PC-3 (cell line): ENCODE measurements at regions not wholly inside any gene's neighbourhood (a gene's known extent, or its start where the extent isn't known, plus 50 kb on each side); places are given as distances from the start of the nearest gene placed in this dataset.

Source experiments
- ATAC-seq: fragments of 200-7000 bp; cut with Tn5 transposase; 2 replicates; pipeline ENCODE4 v1.9.1; 2020; ENCODE audit warnings: mild to moderate bottlenecking, moderate library complexity
- BruUV-seq: library from RNA; stranded (reverse); fragments of 400-500 nt; replicated peaks from 2 replicates; lab custom pipeline; 2021; lab: Mats Ljungman, UMichigan
- CTCF ChIA-PET: fragments of 300-600 bp; sonication (Branson Sonifier 250); formaldehyde crosslinking; loops from one replicate; lab custom pipeline; 2022; ENCODE audit warnings: antibody characterized with exemption; lab: Charles Lee
- POLR2A ChIA-PET: fragments of 300-600 bp; sonication (Branson Sonifier 250); formaldehyde crosslinking; loops from one replicate; lab custom pipeline; 2022; ENCODE audit warnings: antibody characterized with exemption; ENCODE audit not compliant: unreplicated experiment; lab: Charles Lee
- DNase-seq: peaks from one replicate; pipeline ENCODE4 v3.0.0-alpha.2; 2015
- H2AFZ ChIP-seq: fragments of 300-600 bp; sonication (generic); 2 replicates; pipeline ENCODE4 v1.6.0; 2016; ENCODE audit warnings: antibody characterized with exemption, low read length
- H3F3A ChIP-seq: fragments of 300-600 bp; sonication (generic); one replicate; pipeline ENCODE4 v1.6.0; 2017; ENCODE audit warnings: antibody characterized with exemption, low read length, control low read depth, mild to moderate bottlenecking; ENCODE audit not compliant: unreplicated experiment
- H3K27ac ChIP-seq: fragments of 300-600 bp; sonication (generic); 2 replicates; pipeline ENCODE4 v1.5.1; 2016; ENCODE audit warnings: mild to moderate bottlenecking, low read length
- H3K27me3 ChIP-seq: fragments of 300-600 bp; sonication (generic); 2 replicates; pipeline ENCODE4 v1.6.1; 2016; ENCODE audit warnings: low read length, mixed read lengths
- H3K36me3 ChIP-seq: fragments of 300-600 bp; sonication (generic); 2 replicates; pipeline ENCODE4 v1.6.1; 2016; ENCODE audit warnings: low read depth, mixed run types, low read length, mixed read lengths
- H3K4me1 ChIP-seq: fragments of 300-600 bp; sonication (generic); 2 replicates; pipeline ENCODE4 v1.5.1; 2016; ENCODE audit warnings: low read length; ENCODE audit not compliant: insufficient read depth
- H3K4me2 ChIP-seq: fragments of 300-600 bp; sonication (generic); 2 replicates; pipeline ENCODE4 v1.6.0; 2016; ENCODE audit warnings: low read length
- H3K4me3 ChIP-seq: fragments of 300-600 bp; sonication (generic); 2 replicates; pipeline ENCODE4 v1.5.1; 2016; ENCODE audit warnings: mild to moderate bottlenecking, low read length, mixed read lengths
- H3K79me2 ChIP-seq: fragments of 300-600 bp; sonication (generic); 2 replicates; pipeline ENCODE4 v1.6.1; 2017; ENCODE audit warnings: low read length, mixed read lengths
- H3K9ac ChIP-seq: fragments of 300-600 bp; sonication (generic); 2 replicates; pipeline ENCODE4 v1.6.0; 2016; ENCODE audit warnings: mild to moderate bottlenecking, low read length
- H3K9me2 ChIP-seq: fragments of 300-600 bp; sonication (generic); replicated peaks from 2 replicates; pipeline ENCODE4 v1.6.1; 2016; ENCODE audit warnings: mixed run types, low read length, mixed read lengths
- H3K9me3 ChIP-seq: fragments of 300-600 bp; sonication (generic); 2 replicates; pipeline ENCODE4 v1.6.1; 2016; ENCODE audit warnings: low read length, mixed read lengths
- H4K20me1 ChIP-seq: fragments of 300-600 bp; sonication (generic); 2 replicates; pipeline ENCODE4 v1.6.1; 2016; ENCODE audit warnings: low read length, mixed read lengths
- CTCF ChIP-seq: fragments of 300-600 bp; sonication (generic); conservative IDR thresholded peaks from 2 replicates; pipeline ENCODE4 v1.5.1; 2017; ENCODE audit warnings: antibody characterized with exemption, low read depth, mild to moderate bottlenecking, low read length
- EZH2 ChIP-seq: fragments of 300-600 bp; sonication (generic); IDR thresholded peaks from one replicate; pipeline ENCODE4 v1.6.1; 2017; ENCODE audit warnings: antibody characterized with exemption, mild to moderate bottlenecking, low read length; ENCODE audit not compliant: unreplicated experiment
- EZH2phosphoT487 ChIP-seq: fragments of 300-600 bp; sonication (generic); IDR thresholded peaks from 2 replicates; pipeline ENCODE4 v1.6.1; 2018; ENCODE audit warnings: mild to moderate bottlenecking, antibody characterized with exemption, low read length, borderline replicate concordance
- intact Hi-C: fragments of 100-400 bp; cut with micrococcal nuclease; formaldehyde crosslinking; loops from 2 replicates; pipeline ENCODE4 v1.9.0; 2023

DNA sequence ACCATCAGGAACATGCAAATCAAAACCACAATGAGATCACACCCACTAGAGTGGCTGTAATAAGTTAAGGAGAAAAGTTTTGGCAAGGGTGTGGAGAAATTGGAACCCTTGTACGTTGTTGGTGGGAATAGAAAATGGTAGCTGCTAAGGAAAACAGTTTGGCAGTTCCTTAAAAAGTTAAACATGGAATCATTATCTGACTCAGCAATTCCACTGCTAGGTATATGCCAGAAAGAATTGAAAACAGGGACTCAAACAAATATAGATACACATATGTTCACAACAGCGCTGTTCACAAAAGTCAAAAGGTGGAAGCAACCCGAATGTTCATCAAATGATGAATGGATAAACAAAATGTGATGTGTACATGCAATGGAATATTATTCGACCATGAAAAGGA is 138.8 kb upstream of the ATP2B2 start:
- intact Hi-C loops = no loop called here
- BruUV-seq = no TSS peak
- ChIA-PET CTCF (no interaction called here), POLR2A (no interaction called here)
- no peaks in the 10 kb centered on the region for H3K36me3 ChIP-seq
- H2AFZ ChIP-seq = no peak overlapping the region
- ATAC-seq (no peak), DNase-seq (no peak)
- no peak overlapping the region for H3K4me2 ChIP-seq
- H3K27ac ChIP-seq = no peak overlapping the region
- H3K9me3 ChIP-seq = no peaks in the 10 kb centered on the region
- H3K79me2 ChIP-seq = no peaks in the 10 kb centered on the region
- H3K9me2 ChIP-seq = no peaks in the 10 kb centered on the region
- no peaks in the 10 kb centered on the region for H3K4me1 ChIP-seq
- TF ChIP-seq CTCF (no peak), EZH2 (no peak), EZH2phosphoT487 (no peak)
- H4K20me1 ChIP-seq = no peaks in the 10 kb centered on the region
- no peaks in the 10 kb centered on the region for H3F3A ChIP-seq
- no peak overlapping the region for H3K9ac ChIP-seq
- peaks cover 78% of the 10 kb centered on the region for H3K27me3 ChIP-seq
- no peak overlapping the region for H3K4me3 ChIP-seq

GRCh38 chr3:10645800-10646199 is 140.4 kb upstream of the ATP2B2 start:
- peaks cover 68% of the 10 kb centered on the region for H3K27me3 ChIP-seq

More at GRCh38 chr3:10645800-10646199, 140.4 kb upstream of the ATP2B2 start:
- BruUV-seq = no TSS peak
- Histone ChIP-seq H3K4me3 (no peak overlapping the region), H4K20me1 (no peaks in the 10 kb centered on the region), H3K9me3 (no peaks in the 10 kb centered on the region), H3F3A (no peaks in the 10 kb centered on the region), H3K27ac (no peak overlapping the region), H3K79me2 (no peaks in the 10 kb centered on the region), H3K4me2 (no peak overlapping the region), H3K36me3 (no peaks in the 10 kb centered on the region), H3K9ac (no peak overlapping the region), H2AFZ (no peak overlapping the region), H3K4me1 (no peaks in the 10 kb centered on the region), H3K9me2 (no peaks in the 10 kb centered on the region)
- ATAC-seq = no peak
- CTCF ChIA-PET = no interaction called here
- TF ChIP-seq EZH2 (no peak), CTCF (no peak), EZH2phosphoT487 (no peak)
- DNase-seq = no peak
- POLR2A ChIA-PET = no interaction called here
- intact Hi-C loops = no loop called here
